Lower leg skin (tissue), 3 donors: ENCODE measurements at regions not wholly inside any gene's neighbourhood (a gene's known extent, or its start where the extent isn't known, plus 50 kb on each side); places are given as distances from the start of the nearest gene placed in this dataset.
"Not testable (repeated sequence)": the region's sequence is repeated elsewhere in the genome, so short reads cannot be mapped to it uniquely, and the experiment has no call there.

Source experiments
- CTCF ChIP-seq, 3 donors: fragments of 450-650 bp; IDR thresholded peaks; one replicate each; pipeline ENCODE4 v1.5.1; 2016; ENCODE audit warnings: antibody characterized with exemption in 3 of 3, mild to moderate bottlenecking in 3 of 3, moderate library complexity in 2 of 3
- POLR2A ChIP-seq, 2 donors: fragments of 450-650 bp; IDR thresholded peaks; one replicate each; pipeline ENCODE4 v1.6.1; 2016 to 2017; ENCODE audit warnings: antibody characterized with exemption in 2 of 2, mild to moderate bottlenecking in 1 of 2, moderate library complexity in 1 of 2

- TF ChIP-seq POLR2A, CTCF (IDR thresholded peaks at IDR 0.05): not testable (repeated sequence)
Observed at GRCh38 chr16:88143122-88144027, 192.1 kb downstream of the BANP start.
